Tibial nerve (tissue), 4 donors: ENCODE measurements at regions not wholly inside any gene's neighbourhood (a gene's known extent, or its start where the extent isn't known, plus 50 kb on each side); places are given as distances from the start of the nearest gene placed in this dataset.

Source experiments
- EP300 ChIP-seq, 2 donors: sonication (generic); formaldehyde crosslinking; IDR thresholded peaks; one replicate each; pipeline ENCODE4 v1.6.1; 2017; ENCODE audit warnings: antibody characterized with exemption in 2 of 2, mild to moderate bottlenecking in 1 of 2
- TF ChIP-seq, protein P1 (sequence below), 5 experiments: fragments of 200-600 bp in 3 of 5; fragments of 450-650 bp in 2 of 5; sonication (generic) in 3 of 5; IDR thresholded peaks; one replicate each; pipeline ENCODE4 v1.5.1; 2016 to 2019; ENCODE audit warnings: antibody characterized with exemption in 5 of 5, mild to moderate bottlenecking in 3 of 5, moderate library complexity in 2 of 5

DNA sequence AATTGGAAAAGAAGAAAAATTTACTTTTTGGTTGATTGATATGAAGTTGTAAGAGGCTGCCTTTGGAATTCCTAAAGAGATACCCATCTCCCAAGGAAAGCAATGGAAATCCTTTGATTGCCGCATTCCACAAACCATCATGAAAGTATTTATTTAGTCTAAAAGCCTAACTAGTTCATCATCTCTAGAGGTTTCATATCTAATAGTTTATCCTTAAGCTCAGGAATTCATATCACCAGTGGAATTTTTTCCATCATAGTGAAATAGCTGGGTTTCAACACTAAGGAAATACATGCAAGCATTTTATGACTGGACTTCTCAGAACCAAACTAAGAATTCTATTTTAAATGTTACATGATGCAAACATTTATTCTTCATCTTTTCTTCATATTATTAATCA lies 144.9 kb downstream of the FBXO8 start:
- TF ChIP-seq, protein P1, sequence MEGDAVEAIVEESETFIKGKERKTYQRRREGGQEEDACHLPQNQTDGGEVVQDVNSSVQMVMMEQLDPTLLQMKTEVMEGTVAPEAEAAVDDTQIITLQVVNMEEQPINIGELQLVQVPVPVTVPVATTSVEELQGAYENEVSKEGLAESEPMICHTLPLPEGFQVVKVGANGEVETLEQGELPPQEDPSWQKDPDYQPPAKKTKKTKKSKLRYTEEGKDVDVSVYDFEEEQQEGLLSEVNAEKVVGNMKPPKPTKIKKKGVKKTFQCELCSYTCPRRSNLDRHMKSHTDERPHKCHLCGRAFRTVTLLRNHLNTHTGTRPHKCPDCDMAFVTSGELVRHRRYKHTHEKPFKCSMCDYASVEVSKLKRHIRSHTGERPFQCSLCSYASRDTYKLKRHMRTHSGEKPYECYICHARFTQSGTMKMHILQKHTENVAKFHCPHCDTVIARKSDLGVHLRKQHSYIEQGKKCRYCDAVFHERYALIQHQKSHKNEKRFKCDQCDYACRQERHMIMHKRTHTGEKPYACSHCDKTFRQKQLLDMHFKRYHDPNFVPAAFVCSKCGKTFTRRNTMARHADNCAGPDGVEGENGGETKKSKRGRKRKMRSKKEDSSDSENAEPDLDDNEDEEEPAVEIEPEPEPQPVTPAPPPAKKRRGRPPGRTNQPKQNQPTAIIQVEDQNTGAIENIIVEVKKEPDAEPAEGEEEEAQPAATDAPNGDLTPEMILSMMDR (IDR thresholded peaks at IDR 0.05): no peak
- TF ChIP-seq EP300 (IDR thresholded peaks at IDR 0.05): no peak
